Amniotic epithelial cell (primary cell): ENCODE measurements at regions not wholly inside any gene's neighbourhood (a gene's known extent, or its start where the extent isn't known, plus 50 kb on each side); places are given as distances from the start of the nearest gene placed in this dataset.
"Not testable (repeated sequence)": the region's sequence is repeated elsewhere in the genome, so short reads cannot be mapped to it uniquely, and the experiment has no call there.

Experiments
- DNase-seq: peaks from one replicate; pipeline ENCODE4 v3.0.0-alpha.2; 2010; ENCODE audit warnings: low read depth

DNA sequence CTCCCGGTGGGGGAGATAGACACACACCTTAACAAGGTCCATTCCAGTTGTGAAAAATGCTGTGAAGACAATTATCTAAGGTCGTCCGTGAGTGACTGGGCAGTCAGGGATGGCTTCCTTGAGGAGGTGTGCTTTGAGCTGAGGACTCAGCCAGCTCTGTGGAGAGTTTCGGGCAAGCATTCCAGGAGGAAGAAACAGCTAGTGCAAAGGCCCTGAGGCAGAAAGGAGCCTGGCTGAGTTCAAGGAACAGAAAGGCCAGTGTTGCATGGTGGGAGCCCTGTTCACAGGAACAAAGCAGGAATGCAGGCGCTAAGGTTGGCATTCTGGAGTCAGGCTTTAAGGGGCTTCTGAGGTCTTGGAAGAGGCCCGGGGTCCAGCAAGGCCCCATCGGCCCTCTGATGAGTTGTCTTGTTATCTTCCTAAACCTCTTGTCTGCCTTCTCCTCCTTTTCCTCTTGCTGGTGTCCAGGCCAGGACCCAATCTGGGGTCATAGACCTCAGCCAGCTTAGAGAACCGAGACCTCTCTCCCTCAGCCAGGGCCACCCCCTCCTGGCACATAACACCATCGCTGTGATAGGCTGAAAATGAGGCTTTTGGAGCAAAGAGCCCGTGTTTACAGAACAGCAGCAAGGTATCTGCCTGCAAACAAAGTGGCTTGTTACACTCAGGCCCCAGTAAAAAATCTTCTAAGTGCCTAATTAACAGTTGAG, 270.2 kb upstream of the MVB12B start:
- DNase-seq: no peak

DNA sequence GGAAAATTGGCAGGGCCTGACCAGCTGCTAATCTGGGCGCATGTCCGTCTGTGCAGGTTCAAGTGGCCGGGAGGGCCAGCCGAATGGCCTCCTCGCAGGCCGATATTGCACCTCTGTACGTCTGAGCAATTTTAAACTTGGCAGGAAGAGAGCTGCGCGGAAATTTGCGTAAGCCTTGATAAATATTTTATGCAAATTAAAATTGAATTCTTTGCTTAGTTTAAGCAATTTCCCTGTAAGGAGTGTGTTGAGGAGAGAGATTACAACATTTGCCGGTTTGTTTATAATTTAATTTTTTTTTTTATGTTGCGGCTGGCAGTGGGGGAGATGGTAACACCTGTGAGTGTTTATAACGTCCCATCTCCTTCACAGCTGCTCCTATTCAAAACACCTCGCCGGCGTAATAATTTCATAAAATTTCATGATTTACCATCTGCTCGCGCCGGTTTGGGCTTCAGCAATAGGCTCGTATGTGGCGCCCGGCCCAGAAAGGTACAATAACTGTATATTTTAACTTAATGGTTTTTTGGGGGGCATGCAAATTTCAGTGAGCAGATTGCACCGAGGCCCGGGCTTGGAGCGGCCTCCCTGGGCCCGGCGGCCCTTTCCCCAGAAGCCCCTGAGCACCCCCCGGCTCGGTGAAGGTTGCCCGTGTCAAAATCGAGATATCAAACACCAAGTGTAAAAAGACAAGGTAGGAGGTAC, 269.4 kb upstream of the MVB12B start:
- no peak for DNase-seq

DNA sequence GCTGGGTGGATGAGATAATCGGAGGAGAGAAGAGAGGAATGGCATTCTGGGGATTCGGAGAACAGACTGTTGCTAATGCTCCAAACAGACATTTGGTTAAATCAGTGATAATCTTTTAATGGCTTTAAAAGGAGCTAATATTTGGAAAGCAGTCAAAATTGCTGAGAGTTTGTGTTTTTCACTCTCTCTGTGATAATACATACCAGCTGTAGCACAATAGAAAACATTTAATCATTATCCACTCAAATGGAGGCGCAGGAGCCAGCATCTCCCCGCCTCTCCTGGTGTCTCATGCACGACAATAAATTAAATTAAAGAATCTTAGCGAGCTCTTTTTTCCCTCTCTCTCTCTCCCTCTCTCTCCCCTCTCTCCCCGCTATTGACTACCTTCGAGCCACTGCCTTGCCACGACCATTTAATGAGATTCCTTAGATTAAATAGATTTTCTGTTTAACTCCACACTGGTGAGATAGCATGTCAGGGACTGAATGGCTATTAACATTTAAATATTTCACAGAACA, 268.6 kb upstream of the MVB12B start:
- DNase-seq: no peak

DNA sequence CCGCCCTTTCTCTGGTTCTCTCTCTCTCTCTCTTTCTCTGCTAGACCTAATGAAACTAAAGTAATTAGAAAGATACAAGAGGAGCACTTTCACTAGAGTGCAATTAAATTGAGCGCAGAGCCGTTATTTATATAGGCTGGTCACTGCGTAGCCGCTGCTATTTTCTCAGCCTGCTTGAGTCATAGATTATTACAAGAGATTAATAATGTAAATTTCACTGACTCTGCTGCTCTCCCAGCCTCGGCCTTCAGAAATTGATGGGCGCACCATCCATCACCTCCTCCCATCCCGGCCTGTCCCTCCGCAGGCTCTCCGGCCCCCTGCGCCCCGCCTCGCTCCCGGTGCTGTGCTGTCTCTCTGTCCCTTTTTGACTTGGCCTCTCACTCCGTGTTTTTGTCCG, 268.0 kb upstream of the MVB12B start:
- DNase-seq: no peak

- no peak for DNase-seq
Measured at GRCh38 chr9:126061575-126061974, 265.1 kb upstream of the MVB12B start.

DNA sequence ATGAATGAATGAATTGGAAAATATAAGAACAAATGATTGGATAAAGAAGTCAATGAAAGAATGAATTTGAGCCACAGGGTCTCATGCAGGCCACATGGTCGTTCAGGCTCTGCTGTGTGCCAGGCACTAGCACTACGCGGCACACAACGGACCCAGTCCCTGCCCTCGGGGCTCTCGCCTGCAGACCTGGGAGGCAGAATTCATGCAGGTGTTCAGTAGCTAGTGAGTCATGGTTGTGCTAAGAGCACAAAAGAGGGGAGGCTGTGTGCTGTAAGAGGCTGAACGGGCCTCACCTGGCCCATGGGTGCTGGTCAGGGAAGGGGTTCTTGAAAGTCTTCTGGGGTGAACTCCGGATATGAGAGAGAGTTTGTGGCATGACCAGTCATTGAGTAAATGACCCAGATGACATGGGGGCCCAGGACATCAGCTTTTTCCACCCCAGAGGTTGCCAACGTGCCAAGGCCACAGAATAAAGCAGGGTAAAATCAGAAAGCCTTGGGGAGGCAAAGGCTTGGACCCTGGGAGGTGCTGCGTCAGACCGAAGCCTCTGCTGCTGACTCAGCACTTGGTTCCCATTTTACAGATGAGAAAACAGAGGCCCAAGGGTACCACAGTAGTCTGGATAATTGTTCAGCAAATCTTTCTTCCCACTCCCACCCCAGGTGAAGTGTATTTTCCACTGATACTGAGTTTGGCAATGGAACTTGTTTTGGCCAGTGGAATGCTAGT, 264.3 kb upstream of the MVB12B start:
- DNase-seq: no peak

DNA sequence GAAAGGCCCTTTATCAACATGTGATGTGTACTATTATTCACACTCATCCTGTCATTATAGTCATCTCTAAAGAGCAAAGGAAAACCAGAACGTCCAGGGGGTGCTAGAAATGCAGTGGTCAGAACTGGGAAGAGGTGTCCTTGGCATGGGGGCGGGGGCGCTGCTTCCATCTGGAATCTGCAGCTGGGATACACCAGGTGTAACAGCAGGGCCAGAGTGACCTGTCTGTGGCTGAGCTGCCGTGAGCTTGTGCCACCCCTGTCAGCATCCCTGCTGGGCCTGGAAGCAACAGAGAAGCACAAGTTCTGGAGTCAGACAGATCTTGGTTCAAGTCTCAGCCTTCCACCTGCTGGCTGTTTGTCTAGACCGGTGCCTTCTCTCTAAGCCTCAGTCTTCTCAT, 263.3 kb upstream of the MVB12B start:
- no peak for DNase-seq

DNA sequence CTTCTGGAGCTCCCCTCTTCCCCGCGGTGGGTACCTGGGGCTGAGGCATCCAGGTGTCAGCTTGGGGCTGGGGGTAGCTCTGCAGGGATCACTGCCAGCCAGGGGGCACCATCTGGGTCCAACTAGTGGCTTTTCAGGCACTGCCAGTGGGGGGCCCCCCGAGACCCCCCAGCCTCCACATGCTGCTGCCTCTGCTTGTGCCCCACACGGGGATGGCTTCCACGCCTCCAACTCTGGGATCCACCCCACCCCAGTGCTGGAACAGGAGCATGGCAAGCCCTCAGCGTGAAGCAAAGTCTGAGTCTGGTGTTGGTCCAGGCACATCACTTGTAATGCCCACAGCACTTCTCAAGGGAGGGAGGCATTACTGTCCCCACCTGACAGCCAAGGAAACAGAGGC, 260.5 kb upstream of the MVB12B start:
- no peak for DNase-seq

GRCh38 chr9:126067031-126067734, 259.4 kb upstream of the MVB12B start:
- no peak for DNase-seq

- no peak for DNase-seq
Measured at GRCh38 chr9:126068534-126069230, 257.9 kb upstream of the MVB12B start.

DNA sequence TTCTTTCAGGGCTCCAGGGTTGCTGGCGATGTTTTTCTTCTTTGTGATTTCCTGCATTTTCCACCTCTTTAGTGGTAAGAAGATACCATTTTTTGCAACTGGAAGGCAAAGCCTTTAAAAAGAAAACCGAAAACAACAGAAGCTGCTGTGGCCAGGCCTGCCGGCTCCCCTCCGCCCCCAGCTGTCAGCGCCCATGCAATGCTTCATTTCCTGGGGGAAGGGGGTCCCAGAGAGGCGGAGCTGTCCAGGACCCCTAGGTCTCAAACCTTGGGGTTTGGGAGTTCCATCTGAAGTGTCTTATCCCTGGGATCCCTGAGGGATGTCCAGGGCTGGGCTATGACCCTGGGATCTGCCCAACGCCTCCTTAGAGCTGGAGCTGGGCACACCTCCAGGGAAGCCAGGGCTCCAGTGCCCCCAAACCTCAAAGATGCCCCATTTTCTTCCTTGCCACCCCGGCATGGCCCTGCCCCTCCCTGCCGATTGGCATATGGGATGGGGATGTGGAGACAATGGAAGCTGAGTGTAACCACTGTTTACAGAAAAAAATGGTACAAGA, 257.2 kb upstream of the MVB12B start:
- no peak for DNase-seq

DNA sequence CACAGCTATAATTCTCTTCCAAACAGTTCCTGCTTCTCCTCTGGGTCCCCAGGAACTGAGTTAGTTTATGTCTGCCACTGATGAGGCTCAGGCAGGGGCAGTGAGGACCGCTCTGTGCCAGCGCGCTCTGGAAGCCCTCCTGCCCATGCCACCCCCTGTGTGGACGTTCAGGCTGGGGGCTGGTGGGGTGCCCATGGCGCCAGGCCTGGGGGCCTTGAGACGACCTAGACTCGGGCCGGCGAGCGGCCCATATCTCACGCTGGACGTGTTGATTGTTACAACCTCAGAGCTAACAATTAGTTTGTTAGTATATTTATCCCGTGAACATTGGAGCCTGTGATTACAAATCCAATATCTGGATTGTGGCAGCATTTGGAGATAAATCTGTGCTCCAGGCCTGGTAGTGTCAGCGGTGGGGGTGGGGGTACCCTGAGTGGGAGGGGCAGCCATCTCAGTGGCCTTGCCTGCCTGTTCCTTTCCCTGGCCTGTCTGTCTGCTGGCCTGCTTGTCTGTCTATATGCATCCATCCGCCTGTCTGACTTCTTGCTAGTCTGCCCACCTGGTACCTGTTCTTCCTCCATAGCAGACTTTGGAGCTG, 256.5 kb upstream of the MVB12B start:
- no peak for DNase-seq

DNA sequence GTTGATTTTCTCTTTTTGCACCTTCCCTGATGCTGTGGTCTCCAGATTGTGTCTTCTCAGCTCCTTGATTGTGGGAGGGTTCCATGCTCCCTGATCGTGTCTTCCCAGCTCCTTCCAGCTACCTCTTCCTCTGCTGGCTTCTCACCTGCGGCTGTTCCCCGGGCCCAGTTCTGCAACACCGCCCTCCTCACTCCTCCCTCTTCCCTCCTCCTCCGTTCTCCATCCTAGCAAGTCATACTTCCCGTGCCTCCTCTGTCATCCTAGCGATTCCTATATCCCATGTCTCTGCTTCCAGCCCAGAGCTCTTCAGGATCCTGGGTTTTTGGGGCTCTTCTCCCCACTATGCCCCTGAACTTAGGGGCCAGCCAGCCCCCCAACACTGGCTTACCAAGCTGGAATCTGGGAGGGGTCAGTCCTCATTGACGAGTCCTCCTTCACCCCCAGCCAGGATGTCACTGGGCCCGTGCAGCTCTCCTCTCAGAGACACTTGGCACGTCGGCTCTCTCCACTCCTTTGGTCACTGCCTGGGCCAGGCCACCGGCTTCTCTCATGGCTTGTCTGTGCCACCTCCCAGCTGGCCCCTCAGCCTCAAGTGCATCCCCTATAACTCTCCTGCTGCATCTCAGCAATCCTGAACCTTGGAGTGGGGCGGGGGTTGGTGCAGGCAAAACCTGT, 255.4 kb upstream of the MVB12B start:
- DNase-seq: no peak

DNA sequence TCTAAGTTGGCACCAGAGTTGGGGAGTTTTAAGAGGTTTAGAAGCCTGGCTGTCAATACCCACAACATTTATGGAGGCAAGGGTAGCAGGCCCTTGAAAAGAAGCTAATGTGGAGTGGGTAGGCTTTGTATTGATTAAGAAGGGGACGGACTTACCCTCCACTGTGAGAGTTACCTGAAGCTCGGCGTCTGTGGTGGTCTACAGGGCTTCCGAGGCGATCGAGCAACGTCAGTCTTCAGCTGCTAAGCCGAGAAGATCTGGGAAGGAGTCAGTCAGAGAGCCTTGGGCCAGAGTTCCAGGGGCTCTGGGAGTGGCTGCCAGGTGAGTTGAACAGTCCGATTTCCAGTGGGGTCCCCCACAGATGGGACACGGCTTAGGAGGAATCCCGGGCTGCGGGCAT, 249.0 kb upstream of the MVB12B start:
- DNase-seq: not testable (repeated sequence)

DNA sequence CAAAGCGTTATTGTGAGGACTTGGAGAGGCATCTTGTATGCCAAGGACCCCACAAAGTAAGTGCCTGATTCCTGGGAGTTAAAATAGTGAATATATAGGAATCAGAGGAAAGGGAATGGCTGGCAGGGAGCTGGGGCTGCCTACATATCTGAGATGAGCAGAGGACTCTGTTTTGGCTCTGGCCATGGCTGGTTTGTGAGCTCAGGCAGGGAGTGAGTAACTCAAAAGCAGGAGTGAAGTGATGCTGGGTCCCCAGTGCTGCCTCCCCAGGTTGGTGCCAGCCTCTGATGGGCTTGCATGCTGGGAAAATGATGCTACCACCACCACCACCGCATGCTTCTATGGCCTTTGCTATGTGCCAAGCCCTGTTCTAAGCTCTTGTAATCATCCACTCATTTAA, 246.0 kb upstream of the MVB12B start:
- no peak for DNase-seq

DNA sequence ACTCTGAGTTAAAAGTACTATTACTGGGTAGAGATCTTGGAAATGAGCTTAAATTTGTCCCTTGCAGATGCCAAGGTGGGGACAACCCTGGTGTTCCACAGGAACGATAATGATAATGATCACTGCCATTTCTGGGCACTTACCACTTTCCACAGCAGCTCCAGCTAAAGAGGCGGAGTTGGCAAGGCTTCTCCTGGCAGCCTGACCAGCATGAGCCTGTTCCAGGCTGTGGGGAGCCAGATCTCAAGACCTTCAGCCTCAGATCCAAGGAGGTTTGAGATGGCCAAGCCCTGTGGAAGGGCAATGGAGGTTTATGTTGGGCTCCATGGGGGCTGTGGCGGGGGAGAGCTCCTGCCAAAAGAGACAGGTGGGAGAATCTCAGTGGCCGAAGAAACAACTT, 244.9 kb upstream of the MVB12B start:
- no peak for DNase-seq

DNA sequence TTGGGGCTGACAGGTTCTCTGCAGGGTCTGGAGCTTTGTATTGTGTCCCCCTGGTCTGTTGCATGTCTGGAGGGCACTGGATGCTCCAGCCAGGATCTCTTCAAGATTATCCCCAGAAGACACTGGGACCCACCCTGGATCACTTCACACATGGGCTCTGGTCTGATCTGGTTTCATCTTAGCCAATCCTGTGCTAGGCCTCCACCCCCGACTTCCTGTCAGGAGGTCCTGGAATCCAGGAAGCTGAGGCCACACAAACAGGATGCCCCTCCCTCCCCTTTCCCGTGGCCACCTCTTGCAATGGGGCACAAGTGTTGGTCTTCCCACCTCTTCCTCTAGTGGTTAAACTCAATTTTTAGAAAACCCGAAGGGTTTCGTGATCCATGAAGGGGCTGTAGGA, 242.6 kb upstream of the MVB12B start:
- no peak for DNase-seq

DNA sequence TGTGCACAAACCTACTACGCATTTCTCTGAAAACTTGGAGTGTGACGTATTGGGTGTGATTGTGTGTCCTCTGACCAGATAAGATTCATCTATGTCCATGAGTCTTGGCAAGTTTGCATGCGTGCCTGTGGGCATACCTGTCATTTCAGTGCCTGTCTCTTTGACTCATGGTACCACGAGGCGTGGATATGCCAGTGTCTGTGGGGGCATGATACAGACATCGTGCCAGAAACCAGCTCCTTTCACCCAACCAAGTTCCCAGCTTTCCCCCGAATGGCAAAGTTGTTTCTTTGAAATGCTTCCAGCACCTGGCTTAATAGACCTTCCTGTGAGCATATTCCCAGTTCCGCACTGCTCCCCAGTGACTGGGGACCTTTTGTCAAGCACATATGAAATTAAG, 241.9 kb upstream of the MVB12B start:
- DNase-seq: no peak

- DNase-seq: no peak
Measured at GRCh38 chr9:126085170-126085569, 241.5 kb upstream of the MVB12B start.

DNA sequence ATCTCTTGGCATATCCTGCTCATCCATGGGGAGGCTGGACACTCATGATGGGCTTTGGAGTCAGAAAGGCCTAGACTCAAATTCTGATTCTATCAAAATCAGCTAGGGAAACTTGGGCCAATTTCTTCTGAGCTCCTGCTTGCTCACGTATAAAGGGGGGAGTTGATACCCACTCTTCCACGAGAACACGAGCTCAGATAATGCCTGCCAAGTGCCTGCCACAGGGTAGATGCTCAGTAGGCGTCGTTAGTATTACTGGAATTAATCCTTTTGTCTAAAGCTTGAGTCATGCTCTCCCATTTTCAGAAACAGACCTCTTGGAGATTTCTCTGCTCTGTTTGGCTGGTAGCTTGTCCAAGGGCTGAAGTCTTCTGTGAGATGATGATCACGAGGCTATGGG, 238.3 kb upstream of the MVB12B start:
- DNase-seq: no peak
